Choroid plexus epithelial cell (primary cell): ENCODE measurements at regions not wholly inside any gene's neighbourhood (a gene's known extent, or its start where the extent isn't known, plus 50 kb on each side); places are given as distances from the start of the nearest gene placed in this dataset.

ENCODE experiments used
- DNase-seq: peaks from one replicate; pipeline ENCODE4 v3.0.0-alpha.2; 2010; ENCODE audit warnings: low read depth
- H3K4me3 ChIP-seq: 2 replicates; pipeline ENCODE4 v1.5.1; 2011; ENCODE audit warnings: low read depth, mild to moderate bottlenecking, control low read depth, low read length, moderate library complexity
- TF ChIP-seq, protein P1 (sequence below): conservative IDR thresholded peaks from 2 replicates; pipeline ENCODE4 v1.5.1; 2011; ENCODE audit warnings: low read depth, mild to moderate bottlenecking, control low read depth, inconsistent platforms, low read length, moderate library complexity

DNA sequence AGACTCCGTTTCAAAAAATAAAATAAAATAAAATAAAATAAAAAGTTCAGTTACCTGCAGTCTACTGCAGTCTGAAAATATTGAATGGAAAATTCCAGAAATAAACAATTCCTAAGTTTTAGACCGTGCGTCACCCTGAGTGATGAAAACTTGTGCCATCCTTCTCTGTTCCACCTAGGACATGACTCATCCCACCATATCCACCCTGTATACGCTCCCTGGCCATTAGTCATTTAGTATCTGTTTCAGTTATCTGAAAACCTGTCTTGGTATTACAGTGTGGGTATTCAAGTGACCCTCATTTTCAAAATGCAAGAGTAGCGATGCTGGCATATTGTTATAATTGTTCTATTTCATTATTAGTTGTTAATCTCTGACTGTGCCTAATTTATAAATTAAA lies 51.8 kb upstream of the TEX48 start:
- TF ChIP-seq, protein P1, sequence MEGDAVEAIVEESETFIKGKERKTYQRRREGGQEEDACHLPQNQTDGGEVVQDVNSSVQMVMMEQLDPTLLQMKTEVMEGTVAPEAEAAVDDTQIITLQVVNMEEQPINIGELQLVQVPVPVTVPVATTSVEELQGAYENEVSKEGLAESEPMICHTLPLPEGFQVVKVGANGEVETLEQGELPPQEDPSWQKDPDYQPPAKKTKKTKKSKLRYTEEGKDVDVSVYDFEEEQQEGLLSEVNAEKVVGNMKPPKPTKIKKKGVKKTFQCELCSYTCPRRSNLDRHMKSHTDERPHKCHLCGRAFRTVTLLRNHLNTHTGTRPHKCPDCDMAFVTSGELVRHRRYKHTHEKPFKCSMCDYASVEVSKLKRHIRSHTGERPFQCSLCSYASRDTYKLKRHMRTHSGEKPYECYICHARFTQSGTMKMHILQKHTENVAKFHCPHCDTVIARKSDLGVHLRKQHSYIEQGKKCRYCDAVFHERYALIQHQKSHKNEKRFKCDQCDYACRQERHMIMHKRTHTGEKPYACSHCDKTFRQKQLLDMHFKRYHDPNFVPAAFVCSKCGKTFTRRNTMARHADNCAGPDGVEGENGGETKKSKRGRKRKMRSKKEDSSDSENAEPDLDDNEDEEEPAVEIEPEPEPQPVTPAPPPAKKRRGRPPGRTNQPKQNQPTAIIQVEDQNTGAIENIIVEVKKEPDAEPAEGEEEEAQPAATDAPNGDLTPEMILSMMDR, result no peak
- peak; percentile 74 for DNase-seq

DNA sequence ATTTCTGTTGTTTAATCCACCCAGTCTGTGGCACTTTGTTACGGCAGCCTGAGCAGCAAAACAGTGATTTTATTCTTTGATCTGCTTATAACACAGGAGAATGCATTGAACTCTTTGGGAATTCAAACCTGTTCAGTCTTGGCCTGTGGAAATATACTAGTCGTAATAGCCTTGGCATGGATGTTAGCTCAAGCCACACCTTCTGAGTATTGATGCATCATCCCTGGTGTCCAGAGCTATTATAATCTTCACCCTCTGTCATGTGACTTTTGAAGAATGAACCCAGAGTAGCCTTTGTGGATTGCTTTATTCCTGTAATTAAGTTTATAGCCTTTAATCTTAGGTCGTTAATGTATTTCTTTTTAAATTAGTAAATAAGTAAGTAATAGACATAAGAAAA lies 50.8 kb upstream of the TEX48 start:
- DNase-seq, result no peak
- TF ChIP-seq, protein P1, result no peak
- no peak overlapping the region for H3K4me3 ChIP-seq

More for the DNA sequence above, 51.8 kb upstream of the TEX48 start:
- H3K4me3 ChIP-seq, result no peak overlapping the region
